GM19455 (cell line): ENCODE measurements at regions not wholly inside any gene's neighbourhood (a gene's known extent, or its start where the extent isn't known, plus 50 kb on each side); places are given as distances from the start of the nearest gene placed in this dataset.

ENCODE experiments used
- ATAC-seq: cut with Tn5 transposase; IDR thresholded peaks from one replicate; pipeline ENCODE4 v1.9.1; 2021; ENCODE audit not compliant: unreplicated experiment

- no peak for ATAC-seq
Observed at GRCh38 chr2:7950035-7950612, 731.7 kb upstream of the ID2 start.

- no peak for ATAC-seq
Observed at GRCh38 chr2:7951001-7951400, 730.9 kb upstream of the ID2 start.

- no peak for ATAC-seq
Observed at GRCh38 chr2:7951490-7951889, 730.4 kb upstream of the ID2 start.

- ATAC-seq = no peak
Observed at GRCh38 chr2:7952046-7952745, 729.7 kb upstream of the ID2 start.

GRCh38 chr2:7953195-7953594 is 728.7 kb upstream of the ID2 start:
- ATAC-seq = no peak

GRCh38 chr2:7954234-7954633 is 727.6 kb upstream of the ID2 start:
- ATAC-seq = no peak

- no peak for ATAC-seq
Observed at GRCh38 chr2:7956126-7956689, 725.6 kb upstream of the ID2 start.

- ATAC-seq = no peak
Observed at GRCh38 chr2:7961550-7961949, 720.3 kb upstream of the ID2 start.

- no peak for ATAC-seq
Observed at GRCh38 chr2:7962161-7962560, 719.7 kb upstream of the ID2 start.

- no peak for ATAC-seq
Observed at GRCh38 chr2:7963787-7964186, 718.1 kb upstream of the ID2 start.

- ATAC-seq = no peak
Observed at GRCh38 chr2:7966032-7966431, 715.8 kb upstream of the ID2 start.

- ATAC-seq = no peak
Observed at GRCh38 chr2:7967707-7968405, 714.0 kb upstream of the ID2 start.

GRCh38 chr2:7969756-7970515 is 711.9 kb upstream of the ID2 start:
- no peak for ATAC-seq

- no peak for ATAC-seq
Observed at GRCh38 chr2:7971248-7971647, 710.6 kb upstream of the ID2 start.

- ATAC-seq = no peak
Observed at GRCh38 chr2:7971841-7972240, 710.0 kb upstream of the ID2 start.

GRCh38 chr2:7972670-7973069 is 709.2 kb upstream of the ID2 start:
- no peak for ATAC-seq

- ATAC-seq = no peak
Observed at GRCh38 chr2:7973801-7974480, 707.9 kb upstream of the ID2 start.

- ATAC-seq = no peak
Observed at GRCh38 chr2:7974936-7975335, 706.9 kb upstream of the ID2 start.

GRCh38 chr2:7976206-7976605 is 705.6 kb upstream of the ID2 start:
- ATAC-seq = no peak

GRCh38 chr2:7977981-7978380 is 703.9 kb upstream of the ID2 start:
- ATAC-seq = no peak

- no peak for ATAC-seq
Observed at GRCh38 chr2:7982054-7982453, 699.8 kb upstream of the ID2 start.
